Mucosa of descending colon (tissue), 3 donors: ENCODE measurements at regions not wholly inside any gene's neighbourhood (a gene's known extent, or its start where the extent isn't known, plus 50 kb on each side); places are given as distances from the start of the nearest gene placed in this dataset.
"Not testable (repeated sequence)": the region's sequence is repeated elsewhere in the genome, so short reads cannot be mapped to it uniquely, and the experiment has no call there.

Experiments used
- ATAC-seq: fragments of 200-7000 bp; cut with Tn5 transposase; one replicate; pipeline ENCODE4 v1.9.1; 2020; ENCODE audit warnings: mild to moderate bottlenecking, moderate library complexity
- DNase-seq, 3 donors: peaks; one replicate each; pipeline ENCODE4 v3.0.0-alpha.2; 2020
- H3K36me3 ChIP-seq: fragments of 200-600 bp; one replicate; pipeline ENCODE4 v1.8.0; 2021; ENCODE audit warnings: low read depth, mild to moderate bottlenecking
- H3K4me1 ChIP-seq: fragments of 200-600 bp; one replicate; pipeline ENCODE4 v1.8.0; 2021; ENCODE audit warnings: low read depth, mild to moderate bottlenecking
- H3K4me3 ChIP-seq: fragments of 200-600 bp; one replicate; pipeline ENCODE4 v1.8.0; 2021; ENCODE audit warnings: mild to moderate bottlenecking
- H3K9me3 ChIP-seq: fragments of 200-600 bp; one replicate; pipeline ENCODE4 v1.8.0; 2021; ENCODE audit warnings: mild to moderate bottlenecking
- intact Hi-C, 2 donors: fragments of 100-400 bp; cut with DNase I in 1 of 2; cut with micrococcal nuclease in 1 of 2; formaldehyde crosslinking; loops; one replicate each; pipeline versions ENCODE4 v1.11.0 to v1.11.1; 2022; cut with DNase I, micrococcal nuclease
- TF ChIP-seq, protein P1 (sequence below): fragments of 200-600 bp; IDR thresholded peaks from one replicate; pipeline ENCODE4 v1.8.0; 2022; ENCODE audit warnings: antibody characterized with exemption, mild to moderate bottlenecking
- donor health status: DM: no; HTN: no; CAD: no; lungs with moderate emphysema.
- donor health status: DM: no; HTN: no; CAD: no.
- donor health status: DM: no; HTN: yes; CAD: no.

DNA sequence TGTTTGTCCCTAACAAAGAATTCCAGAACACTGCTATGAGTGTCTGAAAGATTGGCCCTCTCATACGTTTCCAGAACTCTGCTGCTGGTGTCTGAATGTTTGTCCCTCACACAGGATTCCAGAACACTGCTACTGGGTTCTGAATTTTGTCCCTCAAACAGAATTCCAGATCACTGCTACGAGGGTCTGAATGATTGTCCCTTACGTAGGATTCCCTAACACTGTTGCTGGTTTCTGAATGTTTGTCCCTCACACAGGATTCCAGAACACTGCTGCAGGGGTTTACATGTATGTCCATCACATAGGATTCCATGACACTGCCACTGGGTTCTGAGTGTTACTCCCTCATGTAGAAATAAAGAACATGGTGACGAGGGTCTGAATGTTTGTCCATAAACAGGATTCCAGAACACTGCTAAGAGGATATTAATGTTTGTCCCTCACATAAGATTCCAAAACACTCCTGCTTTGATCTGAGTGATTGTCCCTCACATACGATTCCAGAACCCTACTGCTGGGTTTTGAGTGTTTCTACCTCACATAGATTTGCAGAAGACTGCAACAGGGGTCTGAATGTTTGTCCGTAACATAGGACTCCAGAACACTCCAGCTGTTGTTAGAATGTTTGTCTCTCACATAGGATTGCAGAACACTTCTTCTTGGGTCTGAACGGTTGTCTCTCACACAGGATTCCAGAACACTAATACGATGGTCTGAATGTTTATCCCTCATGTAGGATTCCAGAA is 214.4 kb downstream of the FOXD4L6 start:
- H3K36me3 ChIP-seq = no peaks in the 10 kb centered on the region
- intact Hi-C loops = no loop called here
- H3K9me3 ChIP-seq = peaks cover 89% of the 10 kb centered on the region
- TF ChIP-seq, protein P1, sequence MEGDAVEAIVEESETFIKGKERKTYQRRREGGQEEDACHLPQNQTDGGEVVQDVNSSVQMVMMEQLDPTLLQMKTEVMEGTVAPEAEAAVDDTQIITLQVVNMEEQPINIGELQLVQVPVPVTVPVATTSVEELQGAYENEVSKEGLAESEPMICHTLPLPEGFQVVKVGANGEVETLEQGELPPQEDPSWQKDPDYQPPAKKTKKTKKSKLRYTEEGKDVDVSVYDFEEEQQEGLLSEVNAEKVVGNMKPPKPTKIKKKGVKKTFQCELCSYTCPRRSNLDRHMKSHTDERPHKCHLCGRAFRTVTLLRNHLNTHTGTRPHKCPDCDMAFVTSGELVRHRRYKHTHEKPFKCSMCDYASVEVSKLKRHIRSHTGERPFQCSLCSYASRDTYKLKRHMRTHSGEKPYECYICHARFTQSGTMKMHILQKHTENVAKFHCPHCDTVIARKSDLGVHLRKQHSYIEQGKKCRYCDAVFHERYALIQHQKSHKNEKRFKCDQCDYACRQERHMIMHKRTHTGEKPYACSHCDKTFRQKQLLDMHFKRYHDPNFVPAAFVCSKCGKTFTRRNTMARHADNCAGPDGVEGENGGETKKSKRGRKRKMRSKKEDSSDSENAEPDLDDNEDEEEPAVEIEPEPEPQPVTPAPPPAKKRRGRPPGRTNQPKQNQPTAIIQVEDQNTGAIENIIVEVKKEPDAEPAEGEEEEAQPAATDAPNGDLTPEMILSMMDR = no peak
- DNase-seq (no peak), ATAC-seq (peak; percentile 14)
- no peaks in the 10 kb centered on the region for H3K4me1 ChIP-seq
- H3K4me3 ChIP-seq = no peak overlapping the region

DNA sequence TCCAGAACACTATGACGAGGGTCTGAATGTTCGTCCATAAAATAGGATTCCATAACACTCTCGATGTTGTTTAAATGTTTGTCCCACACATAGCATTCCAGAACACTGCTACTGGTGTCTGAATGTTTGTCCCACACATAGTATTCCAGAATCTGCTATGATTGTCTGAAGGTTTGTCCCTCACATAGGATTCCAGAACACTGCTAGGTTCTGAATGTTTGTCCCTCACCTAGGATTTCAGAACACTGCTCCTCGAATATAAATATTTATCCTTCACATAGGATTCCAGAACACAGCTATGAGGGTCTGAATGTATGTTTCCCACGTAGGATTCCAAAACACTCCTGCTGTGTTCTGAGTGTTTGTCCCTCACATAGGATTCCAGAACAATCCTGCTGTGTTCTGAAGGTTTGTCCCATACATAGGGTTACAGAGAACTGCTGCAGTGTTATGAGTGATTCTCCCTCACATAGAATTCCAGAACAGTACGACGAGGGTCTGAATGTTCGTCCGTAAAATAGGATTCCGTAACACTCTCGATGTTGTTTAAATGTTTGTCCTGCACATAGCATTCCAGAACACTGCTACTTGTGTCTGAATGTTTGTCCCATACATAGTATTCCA is 215.3 kb downstream of the FOXD4L6 start:
- Histone ChIP-seq H3K36me3 (no peaks in the 10 kb centered on the region), H3K4me3 (no peak overlapping the region), H3K4me1 (no peaks in the 10 kb centered on the region), H3K9me3 (peaks cover 95% of the 10 kb centered on the region)
- DNase-seq = no peak
- TF ChIP-seq, protein P1 = no peak
- intact Hi-C loops = no loop called here
- peak; percentile 17 for ATAC-seq

DNA sequence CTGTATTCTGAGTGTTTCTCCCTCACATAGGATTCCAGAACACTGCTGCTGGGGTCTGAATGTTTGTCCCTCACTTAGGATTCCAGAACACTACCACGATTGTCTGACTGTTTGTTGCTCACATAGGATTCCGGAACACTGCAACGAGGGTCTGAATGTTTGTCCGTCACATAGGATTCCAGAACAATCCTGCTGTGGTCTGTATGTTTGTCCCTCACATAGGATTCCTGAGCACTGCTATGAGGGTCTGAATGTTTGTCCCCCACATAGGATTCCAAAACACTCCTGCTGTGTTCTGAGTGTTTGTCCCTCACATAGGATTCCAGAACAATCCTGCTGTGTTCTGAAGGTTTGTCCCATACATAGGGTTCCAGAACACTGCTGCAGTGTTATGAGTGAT is 215.8 kb downstream of the FOXD4L6 start:
- DNase-seq, H3K4me3 ChIP-seq, ATAC-seq, H3K36me3 ChIP-seq, H3K4me1 ChIP-seq, intact Hi-C loops: not testable (repeated sequence)
- H3K9me3 ChIP-seq = peaks cover 95% of the 10 kb centered on the region

DNA sequence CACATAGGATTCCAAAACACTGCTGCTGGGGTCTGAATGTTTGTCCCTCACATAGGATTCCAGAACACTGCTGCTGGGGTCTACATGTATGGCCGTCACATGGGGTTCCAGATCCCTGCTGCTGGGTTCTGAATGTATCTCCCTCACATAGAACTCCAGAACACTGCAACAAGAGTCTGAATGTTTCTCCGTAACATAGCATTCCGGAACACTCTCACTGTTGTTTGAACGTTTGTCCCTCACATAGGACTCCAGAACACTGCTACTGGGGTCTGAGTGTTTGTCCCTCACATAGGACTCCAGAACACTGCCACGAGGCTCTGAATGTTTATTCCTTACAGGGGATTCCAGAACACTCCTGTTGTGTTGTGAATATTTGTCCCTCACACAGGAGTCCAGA is 216.8 kb downstream of the FOXD4L6 start:
- Histone ChIP-seq H3K36me3 (no peaks in the 10 kb centered on the region), H3K9me3 (peaks cover 99% of the 10 kb centered on the region)
- intact Hi-C loops = no loop called here

DNA sequence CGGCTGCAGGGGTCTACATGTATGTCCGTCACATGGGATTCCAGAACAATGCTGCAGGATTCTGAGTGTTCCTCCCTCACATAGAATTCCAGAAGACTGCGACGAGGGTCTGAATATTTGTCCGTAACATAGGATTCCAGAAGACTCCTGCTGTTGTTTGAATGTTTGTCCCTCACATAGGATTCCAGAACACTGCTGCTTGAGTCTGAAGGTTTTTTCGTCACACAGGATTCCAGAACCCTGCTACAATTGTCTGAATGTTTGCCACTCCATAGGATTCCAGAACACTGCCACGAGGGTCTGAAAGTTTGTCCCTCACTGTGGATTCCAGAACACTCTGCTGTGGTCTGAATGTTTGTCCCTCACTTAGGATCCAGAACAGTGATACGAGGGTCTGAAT is 217.5 kb downstream of the FOXD4L6 start:
- DNase-seq, intact Hi-C loops: not testable (repeated sequence)
- peaks cover 99% of the 10 kb centered on the region for H3K9me3 ChIP-seq

More for the DNA sequence above, 216.8 kb downstream of the FOXD4L6 start:
- no peak for ATAC-seq
- no peak overlapping the region for H3K4me3 ChIP-seq
- TF ChIP-seq, protein P1 = no peak
- H3K4me1 ChIP-seq = no peaks in the 10 kb centered on the region
- no peak for DNase-seq

DNA sequence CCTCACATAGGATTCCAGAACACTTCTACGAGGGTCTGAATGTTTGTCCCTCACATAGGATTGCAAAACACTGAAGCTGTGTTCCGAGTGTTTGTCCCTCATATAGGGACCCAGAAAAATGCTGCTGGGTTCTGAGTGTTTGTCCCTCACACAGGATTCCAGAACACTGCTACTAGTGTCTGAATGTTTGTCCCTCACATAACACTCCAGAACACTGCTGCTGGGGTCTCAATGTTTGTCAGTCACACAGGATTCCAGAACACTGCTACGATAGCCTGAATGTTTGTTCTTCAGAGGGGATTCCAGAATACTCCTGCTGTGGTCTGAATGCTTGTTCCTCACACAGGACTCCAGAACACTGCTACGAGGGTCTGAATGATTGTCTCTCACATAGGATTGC is 218.7 kb downstream of the FOXD4L6 start:
- TF ChIP-seq, protein P1 = no peak
- DNase-seq = no peak
- intact Hi-C loops = no loop called here
- ATAC-seq = no peak
- no peak overlapping the region for H3K4me3 ChIP-seq
- H3K9me3 ChIP-seq = peaks cover 99% of the 10 kb centered on the region
- no peaks in the 10 kb centered on the region for H3K36me3 ChIP-seq
- no peaks in the 10 kb centered on the region for H3K4me1 ChIP-seq

More for the DNA sequence above, 217.5 kb downstream of the FOXD4L6 start:
- H3K4me3 ChIP-seq, H3K4me1 ChIP-seq, ATAC-seq, H3K36me3 ChIP-seq: not testable (repeated sequence)

DNA sequence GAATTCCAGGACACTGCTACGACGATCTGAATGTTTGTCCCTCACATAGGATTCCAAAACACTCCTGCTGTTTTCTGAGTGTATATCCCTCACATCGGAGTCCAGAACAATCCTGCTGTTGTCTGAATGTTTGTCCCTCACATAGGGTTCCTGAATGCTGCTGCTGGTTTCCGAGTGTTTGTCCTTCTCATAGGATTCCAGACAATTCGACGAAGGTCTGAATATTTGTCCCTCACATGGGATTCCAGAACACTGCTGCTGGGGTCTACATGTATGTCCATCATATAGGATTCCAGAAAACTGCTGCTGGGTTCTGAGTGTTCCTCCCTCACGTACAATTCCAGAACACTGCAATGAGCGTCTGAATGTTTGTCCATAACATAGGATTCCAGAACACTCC is 219.4 kb downstream of the FOXD4L6 start:
- ATAC-seq, H3K4me3 ChIP-seq, H3K4me1 ChIP-seq, DNase-seq, intact Hi-C loops, H3K36me3 ChIP-seq: not testable (repeated sequence)
- peaks cover 99% of the 10 kb centered on the region for H3K9me3 ChIP-seq
